ENCODE measurements at regions not wholly inside any gene's neighbourhood (a gene's known extent, or its start where the extent isn't known, plus 50 kb on each side); places are given as distances from the start of the nearest gene placed in this dataset.

- no peaks in the 10 kb centered on the region for H3K9me3 Mint-ChIP-seq (ENCODE audit: unreplicated experiment)
- H3K4me1 Mint-ChIP-seq (ENCODE audit: unreplicated experiment), result no peaks in the 10 kb centered on the region
- H3K4me3 Mint-ChIP-seq (ENCODE audit: unreplicated experiment), result no peak overlapping the region
- no peak for TF ChIP-seq CTCF (IDR thresholded peaks at IDR 0.05; ENCODE audit: unreplicated experiment)
- no peak for DNase-seq (ENCODE audit: low spot score)
- H3K27me3 Mint-ChIP-seq (ENCODE audit: unreplicated experiment), result no peaks in the 10 kb centered on the region
- H3K27ac Mint-ChIP-seq (ENCODE audit: unreplicated experiment), result no peak overlapping the region
- H3K36me3 Mint-ChIP-seq (ENCODE audit: low read depth, unreplicated experiment), result no peaks in the 10 kb centered on the region
Measured at GRCh38 chr12:4059898-4060568, 186.8 kb upstream of the PARP11 start.

DNA sequence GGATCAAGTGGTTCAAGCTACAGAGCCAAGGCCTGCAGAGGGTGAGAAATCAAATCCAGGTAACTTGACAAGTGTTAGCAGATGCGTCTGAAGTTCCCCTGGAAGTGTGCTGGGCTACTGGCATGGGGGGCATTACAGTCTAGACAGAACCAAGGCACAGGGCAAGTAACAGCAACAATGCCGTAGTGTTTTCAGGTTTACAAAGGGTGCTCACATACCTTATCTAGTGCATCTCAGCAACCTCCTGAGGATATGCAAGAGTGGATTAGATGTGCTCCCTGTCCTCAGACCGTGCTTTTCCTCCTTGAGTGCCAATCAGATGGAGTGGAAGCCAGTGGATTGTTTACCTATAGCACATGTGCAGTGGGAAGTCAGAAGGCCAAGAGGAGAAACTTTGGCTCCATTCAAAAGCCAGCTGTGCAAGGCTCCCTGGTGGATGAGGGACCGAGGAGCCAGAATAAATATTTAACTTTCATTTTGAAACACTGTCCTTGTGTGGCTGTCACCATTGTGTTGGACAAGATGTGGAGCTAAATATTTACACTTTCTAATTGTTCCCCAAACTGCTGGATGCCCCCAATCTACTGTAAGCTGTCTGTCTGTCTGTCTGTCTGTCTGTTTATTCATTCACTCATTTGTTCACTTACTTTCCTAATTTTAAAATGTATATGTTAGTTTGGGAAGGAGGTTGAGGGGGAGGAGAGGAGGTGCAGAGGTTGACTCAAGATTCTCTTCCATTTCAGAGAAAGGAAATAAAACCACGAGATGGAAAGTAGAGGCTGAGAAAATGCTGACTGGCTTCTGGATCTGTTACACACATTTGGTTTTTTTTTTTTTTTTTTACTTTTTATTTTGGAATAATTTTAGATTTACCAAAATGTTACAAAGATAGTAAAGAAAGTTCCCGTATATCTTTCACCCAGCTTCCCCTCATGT, 184.0 kb upstream of the PARP11 start:
- Mint-ChIP-seq H3K4me1 (ENCODE audit: unreplicated experiment) (no peaks in the 10 kb centered on the region), H3K27ac (ENCODE audit: unreplicated experiment) (no peak overlapping the region), H3K36me3 (ENCODE audit: low read depth, unreplicated experiment) (no peaks in the 10 kb centered on the region), H3K9me3 (ENCODE audit: unreplicated experiment) (no peaks in the 10 kb centered on the region), H3K4me3 (ENCODE audit: unreplicated experiment) (no peak overlapping the region), H3K27me3 (ENCODE audit: unreplicated experiment) (no peaks in the 10 kb centered on the region)
- no peak for DNase-seq (ENCODE audit: low spot score)
- no peak for TF ChIP-seq CTCF (IDR thresholded peaks at IDR 0.05; ENCODE audit: unreplicated experiment)

- TF ChIP-seq CTCF (IDR thresholded peaks at IDR 0.05; ENCODE audit: unreplicated experiment), result no peak
- Mint-ChIP-seq H3K4me1 (ENCODE audit: unreplicated experiment) (no peaks in the 10 kb centered on the region), H3K27me3 (ENCODE audit: unreplicated experiment) (no peaks in the 10 kb centered on the region), H3K36me3 (ENCODE audit: low read depth, unreplicated experiment) (no peaks in the 10 kb centered on the region), H3K9me3 (ENCODE audit: unreplicated experiment) (no peaks in the 10 kb centered on the region), H3K4me3 (ENCODE audit: unreplicated experiment) (no peak overlapping the region), H3K27ac (ENCODE audit: unreplicated experiment) (no peak overlapping the region)
- DNase-seq (ENCODE audit: low spot score), result no peak
Measured at GRCh38 chr12:4054630-4055029, 181.4 kb upstream of the PARP11 start.

- no peaks in the 10 kb centered on the region for H3K9me3 Mint-ChIP-seq (ENCODE audit: unreplicated experiment)
- no peak overlapping the region for H3K27ac Mint-ChIP-seq (ENCODE audit: unreplicated experiment)
- DNase-seq (ENCODE audit: low spot score), result no peak
- no peaks in the 10 kb centered on the region for H3K4me1 Mint-ChIP-seq (ENCODE audit: unreplicated experiment)
- no peaks in the 10 kb centered on the region for H3K27me3 Mint-ChIP-seq (ENCODE audit: unreplicated experiment)
- no peak for TF ChIP-seq CTCF (IDR thresholded peaks at IDR 0.05; ENCODE audit: unreplicated experiment)
- no peak overlapping the region for H3K4me3 Mint-ChIP-seq (ENCODE audit: unreplicated experiment)
- no peaks in the 10 kb centered on the region for H3K36me3 Mint-ChIP-seq (ENCODE audit: low read depth, unreplicated experiment)
Measured at GRCh38 chr12:4052691-4053090, 179.5 kb upstream of the PARP11 start.

- Mint-ChIP-seq H3K4me3 (ENCODE audit: unreplicated experiment) (no peak overlapping the region), H3K27me3 (ENCODE audit: unreplicated experiment) (no peaks in the 10 kb centered on the region), H3K4me1 (ENCODE audit: unreplicated experiment) (no peaks in the 10 kb centered on the region), H3K36me3 (ENCODE audit: low read depth, unreplicated experiment) (no peaks in the 10 kb centered on the region), H3K9me3 (ENCODE audit: unreplicated experiment) (no peaks in the 10 kb centered on the region), H3K27ac (ENCODE audit: unreplicated experiment) (no peak overlapping the region)
- TF ChIP-seq CTCF (IDR thresholded peaks at IDR 0.05; ENCODE audit: unreplicated experiment), result no peak
- DNase-seq (ENCODE audit: low spot score), result no peak
Measured at GRCh38 chr12:4051596-4051995, 178.4 kb upstream of the PARP11 start.
